ENCODE measurements at regions not wholly inside any gene's neighbourhood (a gene's known extent, or its start where the extent isn't known, plus 50 kb on each side); places are given as distances from the start of the nearest gene placed in this dataset.
"Not testable (repeated sequence)": the region's sequence is repeated elsewhere in the genome, so short reads cannot be mapped to it uniquely, and the experiment has no call there.

GRCh38 chr3:27040674-27041073 lies 328.5 kb downstream of the NEK10 start (continued):
- TF ChIP-seq ZBTB40 (IDR thresholded peaks at IDR 0.05) (no peak), ZBTB40 (CRISPR knock-in tag; IDR thresholded peaks at IDR 0.05) (no peak), BHLHE40 (IDR thresholded peaks at IDR 0.05; ENCODE audit: low read length) (no peak), SIN3B (IDR thresholded peaks at IDR 0.05; ENCODE audit: low read length) (no peak), ZNF710 (CRISPR knock-in tag; IDR thresholded peaks at IDR 0.05; ENCODE audit: borderline replicate concordance) (no peak), HNRNPL (IDR thresholded peaks at IDR 0.05; ENCODE audit: low read depth, low read length) (no peak)

- 2% methylated on average over 2 of the region's 2 CpGs for WGBS (ENCODE audit: low lambda C conversion rate)
- not testable (repeated sequence) for BruUV-seq (replicated peaks)
Observed at GRCh38 chr3:27042541-27042940, 326.6 kb downstream of the NEK10 start.

More at GRCh38 chr3:27042541-27042940, 326.6 kb downstream of the NEK10 start:
- H3K4me3 ChIP-seq (replicated peaks in 1 of 3; ENCODE audit: insufficient read depth in 1 of 3, low read depth in 2 of 3, low read length in 3 of 3); H3K9ac ChIP-seq (ENCODE audit: insufficient read depth, low read depth, low read length); H3K36me3 ChIP-seq (replicated peaks in 1 of 2; ENCODE audit: control insufficient read depth in 1 of 2, insufficient read depth in 2 of 2, low read length in 2 of 2); intact Hi-C loops (cut with micrococcal nuclease; ENCODE audit: unreplicated experiment); H4K20me1 ChIP-seq (ENCODE audit: insufficient read depth, low read length); H3K4me2 ChIP-seq (ENCODE audit: low read depth, low read length); DNase-seq (ENCODE audit: low spot score); in situ Hi-C loops (cut with HindIII; ENCODE audit: extremely low pct_ligation_motif_present, low pct_unique_long_range_greater_than_20kb); H2AFZ ChIP-seq (ENCODE audit: low read length); POLR2A ChIA-PET; H3K27me3 ChIP-seq (ENCODE audit: control insufficient read depth in 1 of 2, insufficient read depth in 2 of 2, low read length in 2 of 2); ATAC-seq; FAIRE-seq; H3K4me1 ChIP-seq (ENCODE audit: insufficient read depth, low read length); H3K79me2 ChIP-seq (ENCODE audit: insufficient read depth, low read length); H3K27ac ChIP-seq (ENCODE audit: extremely low read length, insufficient read depth, low read length); CTCF ChIA-PET (ENCODE audit: low intra/inter-chr PET ratio, low total read pairs); H3K9me3 ChIP-seq (ENCODE audit: low read length): not testable (repeated sequence)

Measured in HepG2 (cell line).